ENCODE measurements at regions not wholly inside any gene's neighbourhood (a gene's known extent, or its start where the extent isn't known, plus 50 kb on each side); places are given as distances from the start of the nearest gene placed in this dataset.

DNA sequence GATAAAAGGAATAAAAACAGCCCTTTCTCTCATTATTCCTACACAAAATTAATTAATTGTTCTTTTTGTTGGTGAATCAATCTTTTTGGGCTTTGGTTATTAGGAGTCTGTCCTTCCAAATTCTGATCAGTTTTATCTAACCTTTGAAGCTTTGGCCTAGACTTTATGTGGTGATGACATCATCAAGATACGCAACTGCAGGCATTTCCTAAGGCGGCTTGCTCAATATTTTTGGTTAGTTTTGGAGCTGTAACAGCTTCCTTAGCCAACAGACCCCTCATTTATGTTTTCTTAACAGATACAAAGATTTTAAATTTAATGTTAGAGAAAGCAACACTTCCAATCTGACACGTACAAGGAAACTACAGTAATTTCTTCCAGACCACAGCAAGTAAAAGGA is 87.8 kb upstream of the PDE3A start:
- no peak overlapping the region for H3K4me3 ChIP-seq (ENCODE audit: low read depth, low read length)
- CTCF ChIA-PET, result no interaction called here
- no peak for DNase-seq (ENCODE audit: low read depth, low spot score)
- POLR2A ChIA-PET, result no interaction called here
- TF ChIP-seq CTCF (IDR thresholded peaks at IDR 0.05; ENCODE audit: insufficient read depth, low read length, missing control alignments), result no peak

GRCh38 chr12:20282401-20282800 is 85.9 kb upstream of the PDE3A start:
- no peak for TF ChIP-seq CTCF (IDR thresholded peaks at IDR 0.05; ENCODE audit: insufficient read depth, low read length, missing control alignments)
- no peak for DNase-seq (ENCODE audit: low read depth, low spot score)
- ChIA-PET CTCF (interaction anchor here (1.9 kb wide), 1 partner anchor 13 kb away, joined by 5 read pairs; no protein-coding TSS in a partner anchor), POLR2A (no interaction called here)
- no peak overlapping the region for H3K4me3 ChIP-seq (ENCODE audit: low read depth, low read length)

GRCh38 chr12:20283482-20283881 is 84.9 kb upstream of the PDE3A start:
- CTCF ChIA-PET, result interaction anchor here (0.9 to 1.9 kb wide), 2 partner anchors 12 to 543 kb away, joined by 4 to 5 read pairs; no protein-coding TSS in a partner anchor

DNA sequence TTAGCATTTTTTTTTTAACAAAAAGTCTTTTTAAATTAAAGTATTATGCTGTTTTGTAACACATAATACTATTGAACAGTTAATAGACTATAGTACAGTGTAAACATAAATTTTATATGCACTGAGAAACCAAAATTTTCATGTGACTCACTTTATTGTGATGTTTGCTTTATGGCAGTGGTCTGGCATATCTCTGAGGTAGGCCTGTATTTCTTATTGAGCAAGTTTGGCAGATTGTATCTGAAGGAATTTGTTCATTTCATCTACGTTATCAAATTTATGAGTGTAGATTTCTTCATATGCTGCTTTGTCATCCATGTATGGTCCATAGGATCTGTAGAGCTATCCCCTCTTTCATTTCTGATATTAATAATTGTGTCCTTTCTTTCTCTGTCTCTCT is 78.8 kb upstream of the PDE3A start:
- ChIA-PET POLR2A (no interaction called here), CTCF (no interaction called here)
- no peak for DNase-seq (ENCODE audit: low read depth, low spot score)
- no peak for TF ChIP-seq CTCF (IDR thresholded peaks at IDR 0.05; ENCODE audit: insufficient read depth, low read length, missing control alignments)
- no peak overlapping the region for H3K4me3 ChIP-seq (ENCODE audit: low read depth, low read length)

More at GRCh38 chr12:20283482-20283881, 84.9 kb upstream of the PDE3A start:
- no peak for TF ChIP-seq CTCF (IDR thresholded peaks at IDR 0.05; ENCODE audit: insufficient read depth, low read length, missing control alignments)
- no peak overlapping the region for H3K4me3 ChIP-seq (ENCODE audit: low read depth, low read length)
- POLR2A ChIA-PET, result no interaction called here
- no peak for DNase-seq (ENCODE audit: low read depth, low spot score)

GRCh38 chr12:20300457-20300856 is 67.9 kb upstream of the PDE3A start:
- CTCF ChIA-PET, result no interaction called here
- no peak overlapping the region for H3K4me3 ChIP-seq (ENCODE audit: low read depth, low read length)
- POLR2A ChIA-PET, result no interaction called here
- no peak for DNase-seq (ENCODE audit: low read depth, low spot score)
- TF ChIP-seq CTCF (IDR thresholded peaks at IDR 0.05; ENCODE audit: insufficient read depth, low read length, missing control alignments), result no peak

DNA sequence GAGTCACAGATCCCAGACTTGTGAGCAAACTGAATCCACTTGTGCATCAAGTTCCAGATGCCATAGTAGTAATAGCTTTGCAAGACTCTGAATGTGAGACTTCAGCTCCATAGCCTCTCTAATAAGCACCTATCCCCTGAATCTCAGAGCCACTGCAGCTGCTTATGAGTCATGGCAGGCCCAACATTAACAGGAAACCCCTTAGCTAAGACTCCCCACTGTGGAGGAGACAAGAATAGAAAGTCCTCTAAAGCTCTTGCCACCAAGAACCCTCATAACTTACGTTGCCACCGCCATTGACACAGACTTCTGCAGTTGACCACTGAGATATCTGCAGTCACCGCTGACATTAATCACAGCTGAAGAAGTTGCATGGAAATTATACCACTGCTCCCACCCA is 62.9 kb upstream of the PDE3A start:
- POLR2A ChIA-PET, result no interaction called here

More for the DNA sequence above, 62.9 kb upstream of the PDE3A start:
- H3K4me3 ChIP-seq (ENCODE audit: low read depth, low read length), result no peak overlapping the region
- TF ChIP-seq CTCF (IDR thresholded peaks at IDR 0.05; ENCODE audit: insufficient read depth, low read length, missing control alignments), result no peak
- no peak for DNase-seq (ENCODE audit: low read depth, low spot score)
- CTCF ChIA-PET, result interaction anchor here (1.3 kb wide), 1 partner anchor 548 kb away, joined by 3 read pairs; no protein-coding TSS in a partner anchor
